ENCODE measurements at regions not wholly inside any gene's neighbourhood (a gene's known extent, or its start where the extent isn't known, plus 50 kb on each side); places are given as distances from the start of the nearest gene placed in this dataset.

- TF ChIP-seq ETS1 (IDR thresholded peaks at IDR 0.05) (no peak), ZNF114 (CRISPR knock-in tag; IDR thresholded peaks at IDR 0.05) (no peak)
- TF ChIP-seq, protein P1, sequence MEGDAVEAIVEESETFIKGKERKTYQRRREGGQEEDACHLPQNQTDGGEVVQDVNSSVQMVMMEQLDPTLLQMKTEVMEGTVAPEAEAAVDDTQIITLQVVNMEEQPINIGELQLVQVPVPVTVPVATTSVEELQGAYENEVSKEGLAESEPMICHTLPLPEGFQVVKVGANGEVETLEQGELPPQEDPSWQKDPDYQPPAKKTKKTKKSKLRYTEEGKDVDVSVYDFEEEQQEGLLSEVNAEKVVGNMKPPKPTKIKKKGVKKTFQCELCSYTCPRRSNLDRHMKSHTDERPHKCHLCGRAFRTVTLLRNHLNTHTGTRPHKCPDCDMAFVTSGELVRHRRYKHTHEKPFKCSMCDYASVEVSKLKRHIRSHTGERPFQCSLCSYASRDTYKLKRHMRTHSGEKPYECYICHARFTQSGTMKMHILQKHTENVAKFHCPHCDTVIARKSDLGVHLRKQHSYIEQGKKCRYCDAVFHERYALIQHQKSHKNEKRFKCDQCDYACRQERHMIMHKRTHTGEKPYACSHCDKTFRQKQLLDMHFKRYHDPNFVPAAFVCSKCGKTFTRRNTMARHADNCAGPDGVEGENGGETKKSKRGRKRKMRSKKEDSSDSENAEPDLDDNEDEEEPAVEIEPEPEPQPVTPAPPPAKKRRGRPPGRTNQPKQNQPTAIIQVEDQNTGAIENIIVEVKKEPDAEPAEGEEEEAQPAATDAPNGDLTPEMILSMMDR (conservative IDR thresholded peaks at IDR 0.05; ENCODE audit: low read depth in 2 of 2) = no peak
Measured at GRCh38 chr7:45509222-45509621, 64.9 kb upstream of the ADCY1 start (continued).

- Histone ChIP-seq H3K36me3 (ENCODE audit: insufficient read depth) (no peaks in the 10 kb centered on the region), H3K4me2 (no peak overlapping the region), H3K9me2 (ENCODE audit: insufficient read depth) (peaks cover 5% of the 10 kb centered on the region), H3K4me1 (ENCODE audit: insufficient read depth) (peaks cover 7% of the 10 kb centered on the region; the same call in 1 of the 2 replicates), H3F3A (replicated peaks; ENCODE audit: low read depth) (no peaks in the 10 kb centered on the region), H3K79me2 (replicated peaks; ENCODE audit: insufficient read depth) (no peaks in the 10 kb centered on the region), H3K27me3 (ENCODE audit: insufficient read depth) (no peaks in the 10 kb centered on the region), H3K4me3 (no peak overlapping the region), H3K27ac (ENCODE audit: low read depth) (no peak overlapping the region), H4K20me1 (replicated peaks; ENCODE audit: insufficient read depth) (no peaks in the 10 kb centered on the region), H2AFZ (peak overlapping the region; percentile 47)
- TF ChIP-seq, protein P1 (conservative IDR thresholded peaks at IDR 0.05; ENCODE audit: low read depth in 2 of 2) = no peak
- TF ChIP-seq JUNB (IDR thresholded peaks at IDR 0.05; ENCODE audit: unreplicated experiment) (no peak), EZH2phosphoT487 (IDR thresholded peaks at IDR 0.05; ENCODE audit: unreplicated experiment) (no peak), ZNF331 (CRISPR knock-in tag; IDR thresholded peaks at IDR 0.05; ENCODE audit: low read depth) (no peak), POLR2AphosphoS5 (IDR thresholded peaks at IDR 0.05; ENCODE audit: low read depth) (no peak), ZNF462 (CRISPR knock-in tag; IDR thresholded peaks at IDR 0.05) (no peak), CREB1 (CRISPR knock-in tag; IDR thresholded peaks at IDR 0.05; ENCODE audit: low read depth) (no peak), ZNF114 (CRISPR knock-in tag; IDR thresholded peaks at IDR 0.05) (no peak)
- Mint-ChIP-seq H3K9me3 (peaks cover 16% of the 10 kb centered on the region), H3K4me1 (peaks cover 11% of the 10 kb centered on the region), H3K36me3 (ENCODE audit: low read depth) (peaks cover 6% of the 10 kb centered on the region), H3K4me3 (no peak overlapping the region), H3K27ac (no peak overlapping the region), H3K27me3 (ENCODE audit: insufficient read depth, low read depth, poor library complexity) (peaks cover 8% of the 10 kb centered on the region)
- no peak for ATAC-seq
- DNase-seq (ENCODE audit: low spot score) = no peak
Measured at GRCh38 chr7:45511721-45512597, 62.2 kb upstream of the ADCY1 start.

Data from GM23338 (cell line).